Osteocyte (in vitro differentiated cells): ENCODE measurements at regions not wholly inside any gene's neighbourhood (a gene's known extent, or its start where the extent isn't known, plus 50 kb on each side); places are given as distances from the start of the nearest gene placed in this dataset.
"Not testable (repeated sequence)": the region's sequence is repeated elsewhere in the genome, so short reads cannot be mapped to it uniquely, and the experiment has no call there.

Source experiments
- DNase-seq: peaks from one replicate; pipeline ENCODE4 v3.0.0; 2021; ENCODE audit warnings: mixed read lengths; ENCODE audit not compliant: unreplicated experiment; ENCODE audit errors: extremely low spot score
- H3K27ac Mint-ChIP-seq: one replicate; pipeline ENCODE4 v1.8.0; 2021; ENCODE audit warnings: mild to moderate bottlenecking, mixed read lengths; ENCODE audit not compliant: unreplicated experiment
- H3K27me3 Mint-ChIP-seq: one replicate; pipeline ENCODE4 v1.8.0; 2021; ENCODE audit warnings: mixed read lengths; ENCODE audit not compliant: unreplicated experiment
- H3K36me3 Mint-ChIP-seq: one replicate; pipeline ENCODE4 v1.8.0; 2021; ENCODE audit warnings: mixed read lengths; ENCODE audit not compliant: unreplicated experiment
- H3K4me1 Mint-ChIP-seq: one replicate; pipeline ENCODE4 v1.8.0; 2021; ENCODE audit warnings: mixed read lengths; ENCODE audit not compliant: unreplicated experiment
- H3K4me3 Mint-ChIP-seq: one replicate; pipeline ENCODE4 v1.8.0; 2021; ENCODE audit warnings: mild to moderate bottlenecking, moderate library complexity, mixed read lengths; ENCODE audit not compliant: unreplicated experiment
- H3K9me3 Mint-ChIP-seq: one replicate; pipeline ENCODE4 v1.8.0; 2021; ENCODE audit warnings: mixed read lengths; ENCODE audit not compliant: unreplicated experiment
- CTCF ChIP-seq: fragments of 200-600 bp; sonication (generic); IDR thresholded peaks from 2 replicates; pipeline ENCODE4 v1.5.0; 2021; ENCODE audit warnings: antibody characterized with exemption, mild to moderate bottlenecking, moderate library complexity

GRCh38 chr5:117533792-117534191, 959.2 kb upstream of the SEMA6A start:
- no peak overlapping the region for H3K27ac Mint-ChIP-seq
- no peaks in the 10 kb centered on the region for H3K9me3 Mint-ChIP-seq
- H3K36me3 Mint-ChIP-seq = no peaks in the 10 kb centered on the region
- no peak overlapping the region for H3K4me3 Mint-ChIP-seq
- no peaks in the 10 kb centered on the region for H3K4me1 Mint-ChIP-seq
- no peak for DNase-seq
- no peaks in the 10 kb centered on the region for H3K27me3 Mint-ChIP-seq
- TF ChIP-seq CTCF = no peak

GRCh38 chr5:117533051-117533670, 958.5 kb upstream of the SEMA6A start:
- not testable (repeated sequence) for H3K4me3 Mint-ChIP-seq, H3K27ac Mint-ChIP-seq, H3K9me3 Mint-ChIP-seq, H3K36me3 Mint-ChIP-seq, H3K4me1 Mint-ChIP-seq, H3K27me3 Mint-ChIP-seq, DNase-seq

- Mint-ChIP-seq H3K4me3 (no peak overlapping the region), H3K4me1 (no peaks in the 10 kb centered on the region), H3K27ac (no peak overlapping the region), H3K36me3 (peaks cover 5% of the 10 kb centered on the region), H3K27me3 (no peaks in the 10 kb centered on the region), H3K9me3 (peaks cover 18% of the 10 kb centered on the region)
- DNase-seq = no peak
- no peak for TF ChIP-seq CTCF
These were observed 945.4 kb upstream of the SEMA6A start for GRCh38 chr5:117519957-117520500.

- Mint-ChIP-seq H3K36me3 (no peaks in the 10 kb centered on the region), H3K27me3 (no peaks in the 10 kb centered on the region), H3K4me1 (no peaks in the 10 kb centered on the region), H3K4me3 (no peak overlapping the region), H3K27ac (no peak overlapping the region), H3K9me3 (no peaks in the 10 kb centered on the region)
- no peak for TF ChIP-seq CTCF
- DNase-seq = no peak
These were observed 929.7 kb upstream of the SEMA6A start for GRCh38 chr5:117504305-117504704.

- TF ChIP-seq CTCF = no peak
These were observed 923.0 kb upstream of the SEMA6A start for GRCh38 chr5:117497601-117498000.

More at GRCh38 chr5:117497601-117498000, 923.0 kb upstream of the SEMA6A start:
- Mint-ChIP-seq H3K27ac (peak overlapping the region; percentile 23), H3K4me3 (no peak overlapping the region), H3K4me1 (peaks cover 20% of the 10 kb centered on the region), H3K9me3 (peaks cover 4% of the 10 kb centered on the region), H3K27me3 (no peaks in the 10 kb centered on the region), H3K36me3 (peaks cover 3% of the 10 kb centered on the region)
- no peak for DNase-seq
